Lower lobe of right lung (tissue), 2 donors: ENCODE measurements at regions not wholly inside any gene's neighbourhood (a gene's known extent, or its start where the extent isn't known, plus 50 kb on each side); places are given as distances from the start of the nearest gene placed in this dataset.

Source experiments
- ATAC-seq, 2 donors: fragments of 200-7000 bp; cut with Tn5 transposase; one replicate each; pipeline ENCODE4 v1.9.1; 2020 to 2022; ENCODE audit warnings: mild to moderate bottlenecking in 2 of 2, moderate library complexity in 2 of 2
- DNase-seq: peaks from one replicate; pipeline ENCODE4 v3.0.0-alpha.2; 2020
- H3K27ac ChIP-seq: fragments of 200-600 bp; one replicate; pipeline ENCODE4 v1.8.0; 2022
- H3K27me3 ChIP-seq: fragments of 200-600 bp; one replicate; pipeline ENCODE4 v1.8.0; 2022; ENCODE audit warnings: low read depth
- H3K36me3 ChIP-seq: fragments of 200-600 bp; one replicate; pipeline ENCODE4 v1.8.0; 2022; ENCODE audit warnings: mild to moderate bottlenecking
- H3K4me1 ChIP-seq: fragments of 200-600 bp; one replicate; pipeline ENCODE4 v1.8.0; 2022
- H3K4me3 ChIP-seq: fragments of 200-600 bp; one replicate; pipeline ENCODE4 v1.8.0; 2022; ENCODE audit warnings: mild to moderate bottlenecking
- H3K9me3 ChIP-seq: fragments of 200-600 bp; one replicate; pipeline ENCODE4 v1.8.0; 2022
- CTCF ChIP-seq: fragments of 200-600 bp; IDR thresholded peaks from one replicate; pipeline ENCODE4 v1.8.0; 2022; ENCODE audit warnings: antibody characterized with exemption, mild to moderate bottlenecking
- intact Hi-C: fragments of 100-400 bp; cut with DNase I; formaldehyde crosslinking; loops from one replicate; pipeline ENCODE4 v1.11.0; 2022
- donor health status: DM: no; HTN: yes; CAD: no; lungs with severe emphysema.

- DNase-seq (no peak), ATAC-seq (no peak)
- no peak for TF ChIP-seq CTCF
- no peaks in the 10 kb centered on the region for H3K4me1 ChIP-seq
- H3K36me3 ChIP-seq: no peaks in the 10 kb centered on the region
- H3K27me3 ChIP-seq: no peaks in the 10 kb centered on the region
- H3K27ac ChIP-seq: no peak overlapping the region
- intact Hi-C loops: no loop called here
- H3K4me3 ChIP-seq: no peak overlapping the region
- no peaks in the 10 kb centered on the region for H3K9me3 ChIP-seq
These were observed 476.7 kb downstream of the EPHA4 start for GRCh38 chr2:221095356-221095755.

GRCh38 chr2:221096706-221097567 is 475.2 kb downstream of the EPHA4 start:
- H3K4me1 ChIP-seq: no peaks in the 10 kb centered on the region
- no peak for TF ChIP-seq CTCF
- DNase-seq (no peak), ATAC-seq (no peak)
- no peaks in the 10 kb centered on the region for H3K27me3 ChIP-seq
- no peak overlapping the region for H3K27ac ChIP-seq
- no peaks in the 10 kb centered on the region for H3K9me3 ChIP-seq
- intact Hi-C loops: no loop called here
- no peaks in the 10 kb centered on the region for H3K36me3 ChIP-seq
- no peak overlapping the region for H3K4me3 ChIP-seq

DNA sequence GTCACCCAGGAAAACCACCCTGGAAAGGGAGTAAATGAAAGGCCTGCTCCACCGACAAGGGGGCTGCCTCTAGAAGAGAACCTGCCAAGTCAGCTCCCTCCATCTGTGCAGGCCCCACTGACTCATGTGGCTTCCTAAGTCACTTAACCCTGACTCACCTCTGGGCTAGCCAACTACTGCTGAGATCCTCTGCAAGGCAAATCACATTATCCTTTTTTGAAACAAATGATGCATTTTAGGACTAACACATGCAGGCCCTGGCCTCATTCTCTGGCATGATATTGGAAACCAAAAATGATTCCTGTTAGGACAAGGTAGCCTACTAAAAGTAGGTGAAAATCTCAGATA is 474.6 kb downstream of the EPHA4 start:
- Histone ChIP-seq H3K4me3 (no peak overlapping the region), H3K27ac (no peak overlapping the region), H3K4me1 (no peaks in the 10 kb centered on the region), H3K9me3 (no peaks in the 10 kb centered on the region), H3K36me3 (no peaks in the 10 kb centered on the region), H3K27me3 (no peaks in the 10 kb centered on the region)
- ATAC-seq (no peak), DNase-seq (no peak)
- no peak for TF ChIP-seq CTCF
- intact Hi-C loops: no loop called here

- TF ChIP-seq CTCF: no peak
- no peaks in the 10 kb centered on the region for H3K4me1 ChIP-seq
These were observed 474.2 kb downstream of the EPHA4 start for GRCh38 chr2:221097949-221098348.

GRCh38 chr2:221100467-221101089 is 471.5 kb downstream of the EPHA4 start:
- H3K4me3 ChIP-seq: no peak overlapping the region
- no peaks in the 10 kb centered on the region for H3K9me3 ChIP-seq
- no peak for ATAC-seq
- H3K36me3 ChIP-seq: no peaks in the 10 kb centered on the region
- intact Hi-C loops: no loop called here
- H3K4me1 ChIP-seq: peaks cover 13% of the 10 kb centered on the region
- H3K27me3 ChIP-seq: no peaks in the 10 kb centered on the region
- H3K27ac ChIP-seq: no peak overlapping the region
- no peak for TF ChIP-seq CTCF
- DNase-seq: no peak

More at GRCh38 chr2:221097949-221098348, 474.2 kb downstream of the EPHA4 start:
- Histone ChIP-seq H3K4me3 (no peak overlapping the region), H3K27ac (no peak overlapping the region), H3K36me3 (no peaks in the 10 kb centered on the region), H3K9me3 (no peaks in the 10 kb centered on the region), H3K27me3 (no peaks in the 10 kb centered on the region)
- no peak for ATAC-seq
- no peak for DNase-seq
- intact Hi-C loops: no loop called here
